Osteoblast (primary cell): ENCODE measurements at regions not wholly inside any gene's neighbourhood (a gene's known extent, or its start where the extent isn't known, plus 50 kb on each side); places are given as distances from the start of the nearest gene placed in this dataset.

ENCODE experiments used
- DNase-seq: peaks from one replicate; pipeline ENCODE4 v3.0.0; 2011; ENCODE audit warnings: low spot score, mixed read lengths; ENCODE audit not compliant: insufficient read length; ENCODE audit errors: missing footprints
- H2AFZ ChIP-seq: 2 replicates; pipeline ENCODE4 v1.6.0; 2011; ENCODE audit warnings: mild to moderate bottlenecking, low read length
- H3K27ac ChIP-seq: 2 replicates; pipeline ENCODE4 v1.5.1; 2011; ENCODE audit warnings: mild to moderate bottlenecking, low read depth, low read length, moderate library complexity
- H3K27me3 ChIP-seq: 2 replicates; pipeline ENCODE4 v1.6.0; 2012; ENCODE audit warnings: mild to moderate bottlenecking, control low read depth, inconsistent platforms, low read length, moderate library complexity; ENCODE audit not compliant: insufficient read depth
- H3K36me3 ChIP-seq: 2 replicates; pipeline ENCODE4 v1.5.1; 2011; ENCODE audit warnings: mild to moderate bottlenecking, low read length, control low read depth, moderate library complexity; ENCODE audit not compliant: insufficient read depth
- H3K4me1 ChIP-seq: 2 replicates; pipeline ENCODE4 v1.5.1; 2011; ENCODE audit warnings: mild to moderate bottlenecking, low read length, control low read depth, moderate library complexity; ENCODE audit not compliant: insufficient read depth
- H3K4me2 ChIP-seq: 2 replicates; pipeline ENCODE4 v1.6.0; 2011; ENCODE audit warnings: mild to moderate bottlenecking, low read length; ENCODE audit not compliant: insufficient read depth
- H3K4me3 ChIP-seq: fragments of 200-600 bp; sonication (generic); 3 replicates; pipeline ENCODE4 v1.5.1; 2012; ENCODE audit warnings: mild to moderate bottlenecking, low read length, inconsistent platforms; ENCODE audit not compliant: insufficient read depth
- H3K79me2 ChIP-seq: 2 replicates; pipeline ENCODE4 v1.6.0; 2012; ENCODE audit warnings: mild to moderate bottlenecking, low read length, control low read depth, inconsistent platforms; ENCODE audit not compliant: insufficient read depth
- H3K9me3 ChIP-seq: 2 replicates; pipeline ENCODE4 v1.5.1; 2011; ENCODE audit warnings: low read depth, low read length, control low read depth
- H4K20me1 ChIP-seq: 2 replicates; pipeline ENCODE4 v1.6.0; 2012; ENCODE audit warnings: mild to moderate bottlenecking, low read length, control low read depth; ENCODE audit not compliant: insufficient read depth
- TF ChIP-seq, protein P1 (sequence below): IDR thresholded peaks from 2 replicates; pipeline ENCODE4 v1.5.1; 2011; ENCODE audit warnings: mild to moderate bottlenecking, low read depth, low read length, moderate library complexity; ENCODE audit errors: extremely low read depth

DNA sequence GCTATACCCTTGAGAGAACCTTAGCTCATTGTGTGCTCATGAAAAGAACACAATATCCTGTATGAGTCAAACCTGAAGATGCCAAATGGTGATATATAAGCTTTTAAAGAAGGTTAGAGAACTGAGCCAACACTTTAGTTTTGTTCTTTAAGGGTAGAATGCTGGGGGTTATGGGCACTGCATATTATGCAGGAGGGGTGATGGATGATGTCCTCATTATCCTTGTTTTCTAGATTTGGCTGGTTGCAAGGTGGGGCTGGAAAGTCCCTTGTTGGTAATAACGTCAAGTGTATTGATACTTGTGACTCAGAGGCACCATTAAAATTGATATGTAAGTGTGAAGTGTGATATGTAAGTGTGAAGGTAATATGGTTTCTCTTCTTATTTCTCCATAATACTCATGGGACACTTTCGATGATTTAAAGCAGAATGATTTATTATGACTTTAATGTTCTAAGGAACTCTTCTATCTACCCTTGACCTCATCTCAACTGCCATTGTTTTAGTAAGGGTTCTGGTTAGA lies 113.7 kb upstream of the DTNBP1 start:
- Histone ChIP-seq H3K4me1 (no peaks in the 10 kb centered on the region), H2AFZ (no peak overlapping the region), H3K27ac (no peak overlapping the region), H4K20me1 (no peaks in the 10 kb centered on the region), H3K4me3 (no peak overlapping the region), H3K9me3 (no peaks in the 10 kb centered on the region), H3K79me2 (no peaks in the 10 kb centered on the region), H3K36me3 (no peaks in the 10 kb centered on the region), H3K4me2 (no peak overlapping the region), H3K27me3 (no peaks in the 10 kb centered on the region)
- TF ChIP-seq, protein P1, sequence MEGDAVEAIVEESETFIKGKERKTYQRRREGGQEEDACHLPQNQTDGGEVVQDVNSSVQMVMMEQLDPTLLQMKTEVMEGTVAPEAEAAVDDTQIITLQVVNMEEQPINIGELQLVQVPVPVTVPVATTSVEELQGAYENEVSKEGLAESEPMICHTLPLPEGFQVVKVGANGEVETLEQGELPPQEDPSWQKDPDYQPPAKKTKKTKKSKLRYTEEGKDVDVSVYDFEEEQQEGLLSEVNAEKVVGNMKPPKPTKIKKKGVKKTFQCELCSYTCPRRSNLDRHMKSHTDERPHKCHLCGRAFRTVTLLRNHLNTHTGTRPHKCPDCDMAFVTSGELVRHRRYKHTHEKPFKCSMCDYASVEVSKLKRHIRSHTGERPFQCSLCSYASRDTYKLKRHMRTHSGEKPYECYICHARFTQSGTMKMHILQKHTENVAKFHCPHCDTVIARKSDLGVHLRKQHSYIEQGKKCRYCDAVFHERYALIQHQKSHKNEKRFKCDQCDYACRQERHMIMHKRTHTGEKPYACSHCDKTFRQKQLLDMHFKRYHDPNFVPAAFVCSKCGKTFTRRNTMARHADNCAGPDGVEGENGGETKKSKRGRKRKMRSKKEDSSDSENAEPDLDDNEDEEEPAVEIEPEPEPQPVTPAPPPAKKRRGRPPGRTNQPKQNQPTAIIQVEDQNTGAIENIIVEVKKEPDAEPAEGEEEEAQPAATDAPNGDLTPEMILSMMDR, result no peak
- DNase-seq, result no peak

DNA sequence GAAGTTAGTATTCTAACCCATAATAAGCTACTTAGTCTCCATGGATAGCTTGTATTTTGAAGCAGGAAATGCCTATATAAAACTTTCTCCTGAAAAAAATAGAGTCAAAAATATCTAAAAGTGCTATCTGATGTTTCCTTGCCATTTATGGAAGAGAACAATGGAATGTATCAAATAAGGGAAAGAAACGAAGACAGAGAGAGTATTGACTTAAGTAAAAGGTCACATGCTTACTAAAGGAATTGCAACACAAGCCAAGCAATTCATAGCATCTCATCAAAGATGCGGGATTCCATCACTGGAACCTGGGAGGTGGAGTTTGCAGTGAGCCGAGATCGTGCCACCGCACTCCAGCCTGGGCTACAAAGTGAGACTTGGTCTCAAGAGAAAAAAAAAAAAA lies 112.9 kb upstream of the DTNBP1 start:
- no peak overlapping the region for H3K4me2 ChIP-seq
- no peak for DNase-seq
- no peak overlapping the region for H3K27ac ChIP-seq
- H3K9me3 ChIP-seq, result no peaks in the 10 kb centered on the region
- no peak overlapping the region for H2AFZ ChIP-seq
- H3K36me3 ChIP-seq, result no peaks in the 10 kb centered on the region
- TF ChIP-seq, protein P1, result no peak
- no peak overlapping the region for H3K4me3 ChIP-seq
- no peaks in the 10 kb centered on the region for H3K4me1 ChIP-seq
- H3K27me3 ChIP-seq, result no peaks in the 10 kb centered on the region
- no peaks in the 10 kb centered on the region for H4K20me1 ChIP-seq
- H3K79me2 ChIP-seq, result no peaks in the 10 kb centered on the region

DNA sequence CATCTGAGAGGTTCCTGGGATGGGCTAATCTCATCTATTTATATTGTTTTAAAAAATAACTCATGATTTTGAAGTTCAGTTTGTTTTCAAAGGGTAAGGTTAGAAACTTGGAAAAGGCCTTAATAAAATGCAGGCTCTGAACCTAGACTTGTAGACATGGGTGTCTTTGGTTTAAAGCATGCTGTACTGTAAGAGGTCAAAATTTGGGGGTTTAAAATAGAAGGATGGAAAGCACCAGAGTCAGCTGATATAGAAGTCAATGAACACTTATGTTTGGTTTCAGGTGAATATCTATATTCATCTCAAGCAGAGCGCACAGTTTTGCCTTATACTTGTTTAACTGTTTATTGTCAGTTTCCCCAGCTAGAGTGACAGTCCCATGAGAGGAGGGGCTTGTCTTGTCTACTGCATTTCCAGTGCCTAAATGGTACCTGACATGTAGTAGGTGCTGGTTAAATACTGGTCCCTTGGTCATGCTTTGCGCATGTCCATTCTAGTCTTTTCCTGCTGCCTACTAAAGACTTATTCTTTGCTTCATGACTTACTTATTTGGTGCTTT lies 112.3 kb upstream of the DTNBP1 start:
- H3K9me3 ChIP-seq, result no peaks in the 10 kb centered on the region
- no peaks in the 10 kb centered on the region for H3K4me1 ChIP-seq
- no peaks in the 10 kb centered on the region for H3K27me3 ChIP-seq
- TF ChIP-seq, protein P1, result no peak
- DNase-seq, result no peak
- no peak overlapping the region for H3K4me3 ChIP-seq
- no peak overlapping the region for H2AFZ ChIP-seq
- H3K4me2 ChIP-seq, result no peak overlapping the region
- no peak overlapping the region for H3K27ac ChIP-seq
- H3K36me3 ChIP-seq, result no peaks in the 10 kb centered on the region
- no peaks in the 10 kb centered on the region for H3K79me2 ChIP-seq
- no peaks in the 10 kb centered on the region for H4K20me1 ChIP-seq

DNA sequence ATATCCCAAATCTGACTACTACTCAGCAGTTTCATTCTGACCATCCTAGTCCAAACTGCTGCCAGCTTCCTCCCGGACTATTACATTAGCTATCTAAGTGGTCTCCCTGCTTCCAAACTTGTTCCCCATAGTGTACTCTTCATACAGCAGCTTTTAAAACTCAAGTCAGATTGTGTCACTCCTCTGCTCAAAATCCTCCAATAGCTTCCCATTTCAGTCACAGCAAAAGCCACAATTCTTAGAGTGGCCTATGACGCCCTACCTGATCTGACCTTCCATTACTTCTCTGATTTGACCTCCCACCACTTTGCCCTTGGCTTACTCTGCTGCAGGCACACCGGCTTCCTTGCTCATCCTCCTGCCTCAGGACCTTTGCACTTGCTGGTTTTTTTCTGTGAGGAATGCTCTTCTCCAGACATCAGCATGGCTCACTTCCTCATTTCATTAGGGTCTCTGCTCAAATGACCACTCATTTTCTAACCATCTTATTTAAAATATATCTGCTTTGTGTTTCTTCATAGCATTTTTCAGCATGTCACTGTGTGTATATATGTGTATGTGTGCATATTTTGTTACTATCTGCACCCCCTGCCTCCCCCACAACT lies 111.1 kb upstream of the DTNBP1 start:
- no peaks in the 10 kb centered on the region for H3K27me3 ChIP-seq
- H3K79me2 ChIP-seq, result no peaks in the 10 kb centered on the region
- H3K36me3 ChIP-seq, result no peaks in the 10 kb centered on the region
- DNase-seq, result no peak
- H2AFZ ChIP-seq, result no peak overlapping the region
- H3K9me3 ChIP-seq, result no peaks in the 10 kb centered on the region
- H3K4me1 ChIP-seq, result no peaks in the 10 kb centered on the region
- no peak overlapping the region for H3K4me2 ChIP-seq
- H3K4me3 ChIP-seq, result no peak overlapping the region
- no peak overlapping the region for H3K27ac ChIP-seq
- H4K20me1 ChIP-seq, result no peaks in the 10 kb centered on the region
- TF ChIP-seq, protein P1, result no peak
